Suprapubic skin (tissue), 4 donors: ENCODE measurements at regions not wholly inside any gene's neighbourhood (a gene's known extent, or its start where the extent isn't known, plus 50 kb on each side); places are given as distances from the start of the nearest gene placed in this dataset.
"Not testable (repeated sequence)": the region's sequence is repeated elsewhere in the genome, so short reads cannot be mapped to it uniquely, and the experiment has no call there.

ENCODE experiments used
- DNase-seq, 2 donors: peaks; one replicate each; pipeline ENCODE4 v3.0.0-alpha.2; 2019; ENCODE audit warnings: low spot score in 2 of 2
- H3K27ac ChIP-seq: fragments of 200-600 bp; sonication (generic); one replicate; pipeline ENCODE4 v1.5.1; 2019
- H3K27me3 ChIP-seq: fragments of 200-600 bp; sonication (generic); one replicate; pipeline ENCODE4 v1.5.1; 2019
- H3K36me3 ChIP-seq: fragments of 200-600 bp; sonication (generic); one replicate; pipeline ENCODE4 v1.5.1; 2019
- H3K4me1 ChIP-seq: fragments of 200-600 bp; sonication (generic); one replicate; pipeline ENCODE4 v1.5.1; 2019
- H3K4me3 ChIP-seq: fragments of 200-600 bp; sonication (generic); one replicate; pipeline ENCODE4 v1.5.1; 2019; ENCODE audit warnings: mild to moderate bottlenecking
- H3K9me3 ChIP-seq: fragments of 200-600 bp; sonication (generic); one replicate; pipeline ENCODE4 v1.5.1; 2019
- CTCF ChIP-seq, 2 donors: fragments of 200-600 bp in 1 of 2; fragments of 450-650 bp in 1 of 2; sonication (generic) in 1 of 2; IDR thresholded peaks; one replicate each; pipeline ENCODE4 v1.5.1; 2016 to 2019; ENCODE audit warnings: antibody characterized with exemption in 2 of 2, mild to moderate bottlenecking in 1 of 2, moderate library complexity in 1 of 2
- EP300 ChIP-seq: sonication (generic); formaldehyde crosslinking; IDR thresholded peaks from one replicate; pipeline ENCODE4 v1.6.1; 2017; ENCODE audit warnings: antibody characterized with exemption
- POLR2A ChIP-seq, 2 donors: fragments of 450-650 bp; IDR thresholded peaks; one replicate each; pipeline ENCODE4 v1.6.1; 2017; ENCODE audit warnings: antibody characterized with exemption in 2 of 2, mild to moderate bottlenecking in 2 of 2, moderate library complexity in 2 of 2
- POLR2AphosphoS5 ChIP-seq, 3 donors: sonication (generic); formaldehyde crosslinking; IDR thresholded peaks; one replicate each; pipeline ENCODE4 v1.6.1; 2017; ENCODE audit warnings: antibody characterized with exemption in 3 of 3
- WGBS: methylation state at CpG from one replicate; pipeline ENCODE4 v1.1.5; 2018; 5-methylcytosine and 5-hydroxymethylcytosine counted together

- DNase-seq = no peak
These were observed 197.9 kb upstream of the ALG10B start for GRCh38 chr12:38118632-38119031.

GRCh38 chr12:38120438-38120837 lies 196.1 kb upstream of the ALG10B start:
- Histone ChIP-seq H3K36me3 (no peaks in the 10 kb centered on the region), H3K4me1 (no peaks in the 10 kb centered on the region), H3K4me3 (no peak overlapping the region), H3K9me3 (peaks cover 5% of the 10 kb centered on the region), H3K27me3 (no peaks in the 10 kb centered on the region), H3K27ac (no peak overlapping the region)
- TF ChIP-seq POLR2A (IDR thresholded peaks at IDR 0.05) (no peak), CTCF (IDR thresholded peaks at IDR 0.05) (no peak), EP300 (no peak), POLR2AphosphoS5 (IDR thresholded peaks at IDR 0.05) (no peak)
- 88% methylated on average over 5 of the region's 5 CpGs for WGBS
- DNase-seq = no peak

More at GRCh38 chr12:38118632-38119031, 197.9 kb upstream of the ALG10B start:
- Histone ChIP-seq H3K4me1 (no peaks in the 10 kb centered on the region), H3K27me3 (no peaks in the 10 kb centered on the region), H3K9me3 (peaks cover 5% of the 10 kb centered on the region), H3K36me3 (no peaks in the 10 kb centered on the region), H3K27ac (no peak overlapping the region), H3K4me3 (no peak overlapping the region)
- TF ChIP-seq CTCF (IDR thresholded peaks at IDR 0.05) = no peak
- TF ChIP-seq POLR2AphosphoS5 (IDR thresholded peaks at IDR 0.05) = no peak
- no peak for TF ChIP-seq EP300
- no peak for TF ChIP-seq POLR2A (IDR thresholded peaks at IDR 0.05)
- WGBS = 93% methylated on average over 3 of the region's 3 CpGs

GRCh38 chr12:38123028-38123427 lies 193.5 kb upstream of the ALG10B start:
- not testable (repeated sequence) for H3K4me3 ChIP-seq, H3K27me3 ChIP-seq, H3K9me3 ChIP-seq, H3K4me1 ChIP-seq, H3K27ac ChIP-seq, DNase-seq, H3K36me3 ChIP-seq
- 65% methylated on average over 2 of the region's 2 CpGs for WGBS

- Histone ChIP-seq H3K27ac (no peak overlapping the region), H3K4me1 (no peaks in the 10 kb centered on the region), H3K4me3 (no peak overlapping the region), H3K27me3 (no peaks in the 10 kb centered on the region), H3K9me3 (peaks cover 5% of the 10 kb centered on the region), H3K36me3 (no peaks in the 10 kb centered on the region)
- TF ChIP-seq CTCF (IDR thresholded peaks at IDR 0.05) (no peak), EP300 (no peak), POLR2A (IDR thresholded peaks at IDR 0.05) (no peak), POLR2AphosphoS5 (IDR thresholded peaks at IDR 0.05) (no peak)
- 82% methylated on average over 8 of the region's 8 CpGs for WGBS
- no peak for DNase-seq
These were observed 192.9 kb upstream of the ALG10B start for GRCh38 chr12:38123566-38124246.

GRCh38 chr12:38124247-38125012 lies 192.1 kb upstream of the ALG10B start:
- DNase-seq = no peak
- H3K27ac ChIP-seq = no peak overlapping the region
- no peak for TF ChIP-seq POLR2AphosphoS5 (IDR thresholded peaks at IDR 0.05)
- TF ChIP-seq POLR2A (IDR thresholded peaks at IDR 0.05) = no peak
- TF ChIP-seq EP300 = no peak
- TF ChIP-seq CTCF (IDR thresholded peaks at IDR 0.05) = no peak

More at GRCh38 chr12:38124247-38125012, 192.1 kb upstream of the ALG10B start:
- 45% methylated on average over 3 of the region's 3 CpGs for WGBS
- no peaks in the 10 kb centered on the region for H3K27me3 ChIP-seq
- no peaks in the 10 kb centered on the region for H3K36me3 ChIP-seq
- no peak overlapping the region for H3K4me3 ChIP-seq
- no peaks in the 10 kb centered on the region for H3K4me1 ChIP-seq
- peaks cover 5% of the 10 kb centered on the region for H3K9me3 ChIP-seq
